ENCODE measurements at regions not wholly inside any gene's neighbourhood (a gene's known extent, or its start where the extent isn't known, plus 50 kb on each side); places are given as distances from the start of the nearest gene placed in this dataset.

DNA sequence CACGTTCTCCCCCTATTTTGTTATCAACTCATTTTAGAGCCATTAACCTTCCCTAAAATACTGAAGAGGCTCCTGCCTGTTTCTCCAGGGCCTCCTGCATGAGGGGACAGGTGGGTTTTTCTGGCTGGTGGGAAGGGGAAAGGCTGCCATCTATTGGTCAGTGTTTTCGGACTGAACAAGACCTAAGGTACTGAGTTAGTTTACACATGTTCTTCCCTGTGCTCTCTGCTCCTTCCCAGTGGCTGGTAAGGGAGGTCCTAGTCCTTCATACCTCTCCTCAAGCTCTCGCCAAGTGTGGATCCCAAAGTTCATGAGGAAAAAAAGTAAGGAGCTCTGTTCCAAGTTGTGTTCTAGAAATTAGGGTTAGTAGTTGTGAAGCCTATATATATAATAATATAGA lies 357.5 kb downstream of the FSCB start:
- TF ChIP-seq PREB (CRISPR knock-in tag; IDR thresholded peaks at IDR 0.05), result no peak
- TF ChIP-seq FOXA1 (IDR thresholded peaks at IDR 0.05), result no peak
- TF ChIP-seq FOXA1 (CRISPR knock-in tag; IDR thresholded peaks at IDR 0.05), result no peak
- TF ChIP-seq POLR2A (IDR thresholded peaks at IDR 0.05; ENCODE audit: insufficient read depth in 1 of 2, low read depth in 2 of 2, low read length in 2 of 2), result no peak
- TF ChIP-seq FOXM1 (CRISPR knock-in tag; IDR thresholded peaks at IDR 0.05), result no peak
- no peak for TF ChIP-seq ZNF24 (IDR thresholded peaks at IDR 0.05)
- TF ChIP-seq PCBP1 (IDR thresholded peaks at IDR 0.05; ENCODE audit: borderline replicate concordance, low read depth, low read length), result no peak
- TF ChIP-seq ZNF343 (CRISPR knock-in tag; IDR thresholded peaks at IDR 0.05), result no peak
- no peak for TF ChIP-seq CREB3 (CRISPR knock-in tag; IDR thresholded peaks at IDR 0.05)
